ENCODE measurements at regions not wholly inside any gene's neighbourhood (a gene's known extent, or its start where the extent isn't known, plus 50 kb on each side); places are given as distances from the start of the nearest gene placed in this dataset.

- POLR2A ChIA-PET, result no interaction called here
Observed at GRCh38 chr11:70826541-70827335, 425.6 kb downstream of the SHANK2 start.

GRCh38 chr11:70828593-70829082 is 423.7 kb downstream of the SHANK2 start:
- ChIA-PET POLR2A (no interaction called here), RAD21 (ENCODE audit: low non-redundant PET in 1 of 2, low total read pairs in 2 of 2, uncharacterized antibody in 2 of 2, unreplicated experiment in 2 of 2) (no interaction called here), CTCF (no interaction called here)
- Histone ChIP-seq H3K79me2 (ENCODE audit: insufficient read depth, low read length) (no peaks in the 10 kb centered on the region), H3K36me3 (ENCODE audit: control insufficient read depth in 1 of 2, insufficient read depth in 2 of 2, low read length in 2 of 2) (no peaks in the 10 kb centered on the region), H3K9me3 (ENCODE audit: control insufficient read depth in 1 of 2, insufficient read depth in 1 of 2, low read depth in 1 of 2, low read length in 2 of 2) (no peaks in the 10 kb centered on the region), H3K4me1 (ENCODE audit: control insufficient read depth in 1 of 2, insufficient read depth in 2 of 2, low read length in 2 of 2) (no peaks in the 10 kb centered on the region), H2AFZ (ENCODE audit: low read depth, low read length, poor library complexity, severe bottlenecking) (no peak overlapping the region), H3K9ac (ENCODE audit: low read length) (no peak overlapping the region), H4K20me1 (ENCODE audit: insufficient read depth) (no peaks in the 10 kb centered on the region), H3K27me3 (ENCODE audit: insufficient read depth, low read length) (no peaks in the 10 kb centered on the region), H3K4me3 (replicated peaks in 1 of 2; ENCODE audit: low read depth in 1 of 2, low read length in 2 of 2) (no peak overlapping the region), H3K4me2 (ENCODE audit: low read length) (no peak overlapping the region), H3K27ac (ENCODE audit: low read depth, low read length) (no peak overlapping the region), H3K9me2 (ENCODE audit: insufficient read depth) (no peaks in the 10 kb centered on the region)
- no peak for TF ChIP-seq EZH2phosphoT487 (IDR thresholded peaks at IDR 0.05; ENCODE audit: borderline replicate concordance)
- TF ChIP-seq TCF7L2 (IDR thresholded peaks at IDR 0.05; ENCODE audit: borderline replicate concordance, extremely low read depth, insufficient read depth, insufficient read length), result no peak
- no peak for TF ChIP-seq ELF1 (IDR thresholded peaks at IDR 0.05; ENCODE audit: borderline replicate concordance, low read depth)
- no peak for TF ChIP-seq ATF3 (IDR thresholded peaks at IDR 0.05)
- TF ChIP-seq YY1 (IDR thresholded peaks at IDR 0.05; ENCODE audit: extremely low read depth, insufficient replicate concordance, low read depth, low read length), result no peak
- TF ChIP-seq ZNF274 (IDR thresholded peaks at IDR 0.05; ENCODE audit: low read depth, low read length), result no peak
- TF ChIP-seq ZBTB33 (IDR thresholded peaks at IDR 0.05; ENCODE audit: extremely low read depth, insufficient replicate concordance, low read length), result no peak
- TF ChIP-seq POLR2A (IDR thresholded peaks at IDR 0.05; ENCODE audit: borderline replicate concordance, extremely low read depth, insufficient read depth, insufficient read length), result no peak
- TF ChIP-seq ZFX (IDR thresholded peaks at IDR 0.05), result no peak
- no peak for TF ChIP-seq JUND (IDR thresholded peaks at IDR 0.05)
- no peak for TF ChIP-seq SP1 (IDR thresholded peaks at IDR 0.05; ENCODE audit: low read depth)
- TF ChIP-seq SIN3A (IDR thresholded peaks at IDR 0.05; ENCODE audit: low read depth), result no peak
- TF ChIP-seq FOSL1 (IDR thresholded peaks at IDR 0.05; ENCODE audit: low read depth), result no peak
- intact Hi-C loops (cut with micrococcal nuclease), result no loop called here
- DNase-seq (ENCODE audit: low read depth, low spot score) (no peak), ATAC-seq (no peak)
- no TSS peak for BruUV-seq (replicated peaks)

More at GRCh38 chr11:70826541-70827335, 425.6 kb downstream of the SHANK2 start:
- Histone ChIP-seq H3K9me2 (ENCODE audit: insufficient read depth) (no peaks in the 10 kb centered on the region), H3K9me3 (ENCODE audit: control insufficient read depth in 1 of 2, insufficient read depth in 1 of 2, low read depth in 1 of 2, low read length in 2 of 2) (no peaks in the 10 kb centered on the region), H3K4me3 (replicated peaks in 1 of 2; ENCODE audit: low read depth in 1 of 2, low read length in 2 of 2) (no peak overlapping the region), H2AFZ (ENCODE audit: low read depth, low read length, poor library complexity, severe bottlenecking) (no peak overlapping the region), H3K27ac (ENCODE audit: low read depth, low read length) (no peak overlapping the region), H3K27me3 (ENCODE audit: insufficient read depth, low read length) (no peaks in the 10 kb centered on the region), H3K4me1 (ENCODE audit: control insufficient read depth in 1 of 2, insufficient read depth in 2 of 2, low read length in 2 of 2) (no peaks in the 10 kb centered on the region), H4K20me1 (ENCODE audit: insufficient read depth) (no peaks in the 10 kb centered on the region), H3K36me3 (ENCODE audit: control insufficient read depth in 1 of 2, insufficient read depth in 2 of 2, low read length in 2 of 2) (no peaks in the 10 kb centered on the region), H3K79me2 (ENCODE audit: insufficient read depth, low read length) (no peaks in the 10 kb centered on the region), H3K4me2 (ENCODE audit: low read length) (no peak overlapping the region), H3K9ac (ENCODE audit: low read length) (no peak overlapping the region)
- BruUV-seq (replicated peaks), result no TSS peak
- ChIA-PET RAD21 (ENCODE audit: low non-redundant PET in 1 of 2, low total read pairs in 2 of 2, uncharacterized antibody in 2 of 2, unreplicated experiment in 2 of 2) (no interaction called here), CTCF (interaction anchor here (1.5 kb wide), 1 partner anchor 12 kb away, joined by 3 read pairs; no protein-coding TSS in a partner anchor)
- TF ChIP-seq JUND (IDR thresholded peaks at IDR 0.05) (no peak), ELF1 (IDR thresholded peaks at IDR 0.05; ENCODE audit: borderline replicate concordance, low read depth) (no peak), CBX3 (IDR thresholded peaks at IDR 0.05; ENCODE audit: low read depth) (no peak), ZNF274 (IDR thresholded peaks at IDR 0.05; ENCODE audit: low read depth, low read length) (no peak), YY1 (IDR thresholded peaks at IDR 0.05; ENCODE audit: extremely low read depth, insufficient replicate concordance, low read depth, low read length) (no peak)
- DNase-seq (ENCODE audit: low read depth, low spot score) (no peak), ATAC-seq (no peak)
- intact Hi-C loops (cut with micrococcal nuclease), result no loop called here
